ENCODE measurements at regions not wholly inside any gene's neighbourhood (a gene's known extent, or its start where the extent isn't known, plus 50 kb on each side); places are given as distances from the start of the nearest gene placed in this dataset.

- TF ChIP-seq CTCF (IDR thresholded peaks at IDR 0.05; ENCODE audit: poor library complexity, severe bottlenecking) (no peak), POLR2AphosphoS5 (IDR thresholded peaks at IDR 0.05) (no peak), EZH2 (IDR thresholded peaks at IDR 0.05; ENCODE audit: borderline replicate concordance, insufficient read depth, low read length, poor library complexity, severe bottlenecking) (no peak)
Measured at GRCh38 chr3:95759614-95760301, 1054.6 kb upstream of the EPHA6 start.
